GM18517 (cell line): ENCODE measurements at regions not wholly inside any gene's neighbourhood (a gene's known extent, or its start where the extent isn't known, plus 50 kb on each side); places are given as distances from the start of the nearest gene placed in this dataset.

ENCODE experiments used
- ATAC-seq: cut with Tn5 transposase; IDR thresholded peaks from one replicate; pipeline ENCODE4 v1.9.1; 2021; ENCODE audit warnings: mild to moderate bottlenecking, moderate library complexity; ENCODE audit not compliant: unreplicated experiment

DNA sequence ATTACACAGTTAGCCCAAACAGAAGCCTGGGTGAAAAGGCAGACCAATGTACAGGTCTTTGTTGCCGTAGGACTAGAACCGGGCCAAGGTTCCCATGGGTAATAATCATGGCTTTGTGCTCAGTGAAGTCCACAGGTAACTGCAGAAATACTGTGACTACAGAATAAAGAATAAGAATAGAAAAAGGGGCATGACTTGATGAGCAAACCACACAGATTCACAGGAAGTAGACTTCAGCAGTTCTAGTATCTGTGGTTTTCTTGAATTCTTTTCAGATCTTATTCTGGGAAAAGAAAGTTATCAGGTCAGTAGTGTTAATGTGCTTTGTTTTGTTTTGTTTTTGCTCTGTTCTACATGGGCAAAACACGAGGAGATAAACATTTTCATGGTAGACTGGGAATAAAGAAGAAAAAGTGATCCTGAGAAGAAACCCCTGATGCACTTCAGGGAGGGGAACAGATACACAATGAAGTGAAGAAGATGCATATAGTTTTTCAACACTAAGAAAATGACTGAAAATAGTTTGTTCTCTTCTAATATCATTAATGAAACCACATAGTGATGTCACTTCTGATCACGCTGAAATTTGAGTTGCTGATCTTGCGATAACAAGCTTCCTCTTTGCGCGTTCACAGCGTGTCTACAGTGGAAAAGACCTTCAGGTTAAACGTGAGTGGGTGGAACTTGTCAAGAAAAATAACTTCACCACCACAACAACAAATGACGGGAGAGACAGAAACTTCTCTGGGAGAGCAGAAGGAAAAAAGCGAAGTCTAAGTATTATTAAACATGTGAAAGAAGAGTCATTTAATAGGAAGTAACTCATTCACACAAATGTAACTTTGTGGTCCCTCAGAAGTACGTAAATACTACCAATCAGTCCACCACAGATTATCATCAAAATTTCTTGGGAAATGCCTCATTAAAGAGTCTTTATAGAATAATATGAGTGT, 315.8 kb upstream of the SATB1 start:
- ATAC-seq, result peak; percentile 96

DNA sequence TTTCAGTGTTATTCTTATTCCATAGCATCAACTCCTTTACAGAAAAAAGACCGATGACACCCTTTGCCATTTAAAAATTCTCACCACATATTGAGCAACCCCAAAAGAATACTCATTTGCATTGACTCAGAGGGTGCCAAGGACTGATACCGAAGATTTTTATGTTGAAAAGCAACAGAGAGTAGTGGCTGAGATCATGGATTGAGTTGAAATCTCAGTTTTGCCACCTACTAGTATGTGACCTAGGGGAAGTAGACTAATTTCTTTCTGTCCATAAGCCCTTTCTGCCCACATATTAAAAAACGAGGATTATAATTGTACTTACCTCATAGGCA, 313.9 kb upstream of the SATB1 start:
- no peak for ATAC-seq

DNA sequence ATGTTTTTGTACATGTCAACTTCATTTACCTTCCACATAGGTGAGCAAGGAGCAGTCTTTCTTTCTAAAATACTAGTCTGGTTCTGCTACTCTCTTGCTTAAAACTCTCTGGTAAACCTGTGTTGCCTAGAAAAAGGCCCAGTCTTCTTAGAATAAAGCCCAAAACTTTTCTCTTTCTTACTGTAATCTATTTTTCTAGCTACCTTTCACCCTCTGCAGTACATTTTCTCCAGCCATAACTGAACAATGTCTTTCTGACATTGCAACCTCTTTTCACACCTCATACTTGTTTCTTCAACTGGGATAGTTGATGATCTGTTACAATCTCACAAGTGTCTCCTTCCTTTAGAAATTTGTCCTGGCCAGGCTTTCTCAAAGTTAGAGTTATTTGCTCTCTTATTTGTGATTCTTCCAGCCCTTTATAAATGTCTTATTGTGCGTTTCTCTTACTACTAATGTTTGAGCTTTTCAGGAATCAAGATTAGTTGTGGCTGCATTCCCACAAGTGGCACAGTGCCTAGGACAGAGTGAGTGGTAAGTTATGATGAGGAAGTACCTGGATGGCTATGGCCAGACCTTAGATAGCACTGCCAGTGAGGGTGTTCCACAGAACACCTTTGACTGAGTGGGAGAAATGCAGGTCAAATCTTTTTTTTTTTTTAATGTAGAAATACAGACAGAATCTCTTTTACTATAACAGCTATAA, 313.4 kb upstream of the SATB1 start:
- no peak for ATAC-seq

DNA sequence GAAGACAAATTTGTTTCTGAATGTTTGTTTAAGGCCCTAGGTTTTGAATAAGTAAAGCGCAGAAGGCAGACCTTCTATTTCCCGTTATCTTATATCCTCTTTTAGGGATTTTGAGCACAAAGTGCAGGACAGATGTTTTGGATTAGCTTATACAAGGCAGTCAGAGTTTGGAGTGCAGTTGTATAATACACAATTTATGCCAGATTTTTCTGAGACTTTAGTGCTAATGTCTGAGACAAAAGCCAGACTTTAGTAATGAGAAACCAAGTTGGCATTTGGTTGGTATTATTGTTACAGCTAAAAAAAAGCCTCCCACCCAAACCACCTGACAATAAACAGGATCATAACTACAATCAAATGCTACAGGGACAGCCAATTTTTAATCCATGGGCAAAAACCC, 309.9 kb upstream of the SATB1 start:
- no peak for ATAC-seq

DNA sequence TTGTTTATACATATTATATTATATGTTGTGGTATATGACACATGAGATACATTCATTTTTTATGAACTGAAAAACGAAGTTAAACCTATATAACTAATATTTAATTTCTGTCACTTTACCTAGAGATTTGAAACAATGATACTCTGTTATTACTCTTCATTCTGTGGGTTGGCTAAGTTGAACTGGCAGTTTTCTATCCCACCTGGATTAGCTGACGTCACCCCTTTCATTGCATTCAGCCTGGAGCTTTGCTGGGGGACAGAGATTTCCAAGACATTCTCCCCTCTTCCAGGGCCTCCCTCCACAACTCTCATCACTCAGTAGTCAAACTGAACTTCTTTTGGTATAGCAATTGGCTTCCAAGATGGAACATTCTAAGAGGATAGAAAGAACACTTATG, 309.2 kb upstream of the SATB1 start:
- ATAC-seq, result no peak

DNA sequence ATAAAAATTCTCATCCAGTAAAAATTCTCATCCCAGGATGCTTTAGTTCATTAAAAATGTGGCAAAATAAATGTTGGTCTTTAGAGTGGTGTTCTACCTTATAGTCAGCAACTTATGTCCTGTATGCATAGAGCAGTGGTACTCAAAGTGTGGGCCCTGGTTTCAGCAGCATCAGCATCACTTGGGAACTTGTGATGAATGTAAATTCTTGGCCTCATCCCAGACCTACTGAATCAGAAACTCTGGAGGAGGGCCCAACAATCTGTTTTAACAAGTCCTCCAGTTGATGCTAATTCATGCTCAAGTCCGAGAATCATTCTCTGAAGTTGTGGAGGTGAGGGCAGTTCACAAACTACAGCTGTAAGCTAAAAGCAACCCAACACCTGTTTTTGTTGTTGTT, 307.3 kb upstream of the SATB1 start:
- ATAC-seq, result no peak

DNA sequence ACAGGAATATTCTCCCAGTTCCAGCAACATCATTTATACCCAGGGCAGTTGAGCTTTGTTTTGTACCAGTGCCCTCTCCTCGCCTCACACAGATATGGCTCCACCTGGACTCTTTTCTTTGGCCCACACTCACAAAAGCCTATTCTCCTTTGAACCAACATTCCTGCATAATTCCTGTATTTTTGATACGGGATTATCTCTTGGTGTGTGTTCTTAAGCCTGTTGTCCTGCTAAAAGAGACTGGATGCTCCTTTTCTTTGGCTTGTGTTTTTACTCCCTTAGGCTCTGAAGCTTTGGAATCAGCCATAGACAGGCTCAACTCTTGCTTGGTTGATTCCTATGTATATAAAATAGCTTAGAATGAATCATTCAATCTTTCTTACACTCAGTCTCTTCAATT, 305.4 kb upstream of the SATB1 start:
- no peak for ATAC-seq

DNA sequence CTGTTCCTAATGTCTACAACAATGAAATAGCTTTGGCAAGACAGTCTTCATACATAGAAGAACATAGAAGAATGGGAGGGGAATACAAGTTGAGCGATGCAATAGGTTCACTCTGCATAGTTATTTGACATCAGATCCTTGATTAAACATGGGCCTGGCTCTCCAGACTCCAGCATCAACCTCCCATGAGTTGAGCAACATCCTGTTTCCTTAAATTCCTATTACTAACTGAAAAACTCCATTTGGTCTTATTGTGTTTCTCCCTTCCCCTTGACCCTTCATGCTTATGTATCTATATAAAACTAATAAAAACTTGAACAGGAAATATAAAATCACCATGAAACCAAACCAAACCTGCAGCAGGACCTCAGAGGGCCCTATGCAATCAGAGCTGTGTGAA, 304.5 kb upstream of the SATB1 start:
- no peak for ATAC-seq

DNA sequence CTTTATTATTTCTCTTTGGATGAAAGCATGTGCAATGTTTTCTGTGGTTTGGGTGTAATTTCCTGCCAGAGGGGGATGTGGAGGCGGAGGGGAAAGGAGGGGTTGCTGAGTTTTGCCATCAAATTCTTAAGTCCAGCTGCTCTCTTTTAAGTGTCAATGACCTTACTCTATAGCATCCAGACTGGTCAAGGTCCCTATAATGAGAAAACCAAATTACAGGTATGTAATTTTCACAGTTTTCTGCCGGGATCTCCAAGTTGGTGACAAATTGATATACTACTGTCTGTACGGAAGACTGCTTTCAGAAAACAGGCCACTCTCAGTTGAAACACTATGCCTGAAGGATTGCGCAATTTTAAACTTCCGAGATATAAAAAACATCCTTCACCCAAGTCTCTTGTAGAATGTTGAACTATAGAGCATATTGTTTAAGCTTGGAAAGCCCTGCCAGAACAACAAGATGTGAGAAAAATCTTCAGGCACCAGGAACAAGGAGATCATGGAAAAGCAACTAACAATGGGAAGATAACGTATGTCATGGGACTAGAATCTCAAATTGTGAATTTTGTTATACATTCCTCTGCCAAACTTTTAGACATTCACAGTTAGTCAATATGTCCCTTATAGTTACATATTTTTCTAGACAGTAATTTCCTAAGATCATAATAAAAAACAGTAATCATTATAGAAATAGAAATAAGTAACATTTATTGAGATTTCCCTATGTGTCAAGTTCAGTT, 300.7 kb upstream of the SATB1 start:
- ATAC-seq, result no peak

DNA sequence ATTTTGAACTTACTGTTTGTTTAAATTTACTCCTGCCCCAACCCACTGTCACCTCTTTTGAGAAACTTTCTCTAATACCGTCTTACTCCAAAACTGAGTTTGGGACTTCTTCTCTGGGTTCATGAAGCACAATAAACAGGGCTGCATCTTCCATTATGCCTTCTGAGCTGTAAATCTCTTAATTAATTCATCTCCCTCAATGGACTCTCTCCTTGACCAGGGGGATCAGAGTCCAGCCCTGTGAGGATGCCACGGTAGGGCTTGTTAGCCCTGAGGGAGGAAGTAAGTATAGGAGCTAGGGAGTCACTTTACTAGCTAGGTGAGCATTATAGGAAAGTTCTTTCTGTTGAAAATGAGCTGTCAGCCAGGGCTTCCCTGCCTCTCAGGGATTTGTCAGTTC, 299.3 kb upstream of the SATB1 start:
- ATAC-seq, result no peak

DNA sequence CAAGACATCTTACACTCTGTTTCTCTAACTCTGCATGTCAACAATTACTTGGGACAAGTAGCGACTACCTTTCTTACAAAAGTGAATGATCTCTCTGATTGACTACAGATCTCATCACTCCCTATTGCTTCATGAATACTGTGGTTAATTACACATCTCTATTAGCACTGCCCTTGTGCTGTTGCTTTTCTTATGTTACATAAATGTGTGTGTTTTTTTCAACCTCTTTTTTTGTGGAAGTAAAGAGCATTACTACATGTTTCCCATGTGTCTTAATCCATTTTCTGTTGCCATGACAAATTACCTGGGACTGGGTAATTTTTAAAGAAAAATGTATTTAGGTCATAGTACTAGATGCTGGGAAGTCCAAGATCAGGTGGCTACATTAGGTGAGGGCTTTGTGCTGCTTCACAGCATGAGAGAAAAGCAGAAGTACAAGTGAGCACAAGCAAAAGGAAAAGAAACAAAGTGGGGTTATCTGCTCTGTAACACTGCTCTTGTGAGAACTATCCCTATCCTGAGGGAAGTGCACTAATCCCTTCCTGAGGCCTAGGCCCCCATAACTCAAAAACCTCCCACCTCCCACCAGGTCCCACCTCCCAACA, 298.2 kb upstream of the SATB1 start:
- ATAC-seq, result no peak

DNA sequence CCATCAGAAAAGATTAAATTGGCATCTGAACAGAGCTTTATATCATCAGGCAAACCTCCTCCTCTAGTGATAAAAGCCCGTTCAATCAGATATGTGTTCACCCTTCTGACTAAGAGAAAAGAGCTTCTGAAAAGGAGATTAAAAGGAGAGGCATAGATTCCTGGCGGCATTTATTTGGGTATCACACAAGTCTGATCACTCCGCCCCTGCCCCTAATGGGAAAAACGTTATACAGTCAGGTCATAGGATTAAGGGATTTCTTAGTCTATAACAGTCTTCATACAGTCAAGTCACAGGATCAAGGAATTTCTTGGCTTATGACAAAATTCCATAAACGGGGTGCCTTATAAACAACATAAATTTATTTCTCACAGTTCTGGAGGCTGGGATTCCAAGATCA, 295.4 kb upstream of the SATB1 start:
- ATAC-seq, result no peak

DNA sequence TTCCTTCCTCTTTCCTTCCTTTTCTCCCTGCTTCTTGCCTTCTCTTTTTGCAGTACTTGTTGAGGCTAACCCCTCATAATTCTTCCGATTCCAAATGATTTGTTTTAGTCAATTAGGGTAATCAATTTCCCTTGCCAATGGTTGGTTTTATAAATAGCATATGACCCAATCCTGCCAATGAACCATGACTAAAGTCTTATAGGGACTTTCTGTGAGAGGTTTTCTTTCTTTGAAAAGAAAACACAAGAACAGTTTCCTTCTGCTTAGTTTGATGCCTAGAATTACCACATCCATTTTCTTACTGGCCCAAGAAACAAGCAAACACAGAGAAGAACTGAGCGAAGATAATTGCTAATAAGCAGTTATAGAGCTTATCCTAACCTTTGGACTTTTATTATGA, 292.5 kb upstream of the SATB1 start:
- ATAC-seq, result no peak

DNA sequence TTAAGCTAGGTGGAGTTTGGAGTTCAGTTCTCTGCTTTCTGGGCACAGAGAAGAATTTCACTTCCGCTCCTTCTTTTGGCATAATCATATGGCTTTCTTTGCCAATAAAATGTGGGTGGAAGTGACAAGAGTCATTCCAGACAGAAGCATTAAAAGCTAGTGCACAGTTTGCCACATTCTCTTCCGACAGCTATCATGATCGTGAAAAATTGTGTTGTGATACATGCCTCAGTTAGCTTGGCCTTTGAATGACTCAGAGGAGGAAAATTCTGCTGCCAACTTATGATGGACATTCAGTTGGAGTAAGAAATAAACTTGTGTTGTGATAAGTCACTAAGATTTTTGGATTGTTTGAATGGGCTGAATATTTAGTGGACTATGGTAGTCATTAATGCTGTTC, 291.7 kb upstream of the SATB1 start:
- no peak for ATAC-seq

DNA sequence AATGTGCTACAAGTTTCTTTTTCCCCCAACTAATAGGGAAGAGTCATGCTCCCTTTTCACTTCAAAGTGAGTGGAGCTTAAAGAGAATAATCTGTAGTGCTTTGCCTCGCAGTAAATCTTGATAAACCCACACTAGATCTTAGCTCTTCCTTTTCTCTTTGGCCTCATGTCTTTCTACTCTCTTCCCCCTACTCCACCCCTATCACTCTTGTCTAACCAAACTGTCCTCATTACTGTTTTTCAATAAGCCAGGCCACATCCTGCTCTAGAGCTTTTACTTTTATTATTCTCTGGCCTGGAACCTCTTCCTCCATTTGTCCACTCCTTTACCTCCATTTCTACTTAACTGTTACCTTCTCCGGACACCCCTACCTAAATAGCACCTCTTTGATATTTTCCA, 291.0 kb upstream of the SATB1 start:
- no peak for ATAC-seq

DNA sequence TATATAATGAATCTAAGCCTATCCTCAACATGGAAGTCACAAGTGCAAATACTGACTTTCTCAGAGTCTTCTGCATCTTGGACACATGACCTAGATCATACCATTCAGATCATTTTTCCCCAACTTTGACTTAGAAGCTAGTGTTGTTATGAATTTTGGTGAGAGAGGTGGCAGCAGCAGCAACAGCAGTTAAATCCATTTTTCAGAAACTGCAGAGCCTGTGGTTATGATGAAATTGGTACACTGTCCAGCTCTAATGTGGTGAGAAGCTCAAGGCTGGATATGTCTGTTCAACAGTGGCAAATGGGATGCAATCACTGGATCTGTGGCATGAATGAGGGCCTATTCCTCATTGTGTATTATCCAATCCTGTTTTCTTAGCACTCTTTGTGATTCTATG, 290.1 kb upstream of the SATB1 start:
- ATAC-seq, result no peak

DNA sequence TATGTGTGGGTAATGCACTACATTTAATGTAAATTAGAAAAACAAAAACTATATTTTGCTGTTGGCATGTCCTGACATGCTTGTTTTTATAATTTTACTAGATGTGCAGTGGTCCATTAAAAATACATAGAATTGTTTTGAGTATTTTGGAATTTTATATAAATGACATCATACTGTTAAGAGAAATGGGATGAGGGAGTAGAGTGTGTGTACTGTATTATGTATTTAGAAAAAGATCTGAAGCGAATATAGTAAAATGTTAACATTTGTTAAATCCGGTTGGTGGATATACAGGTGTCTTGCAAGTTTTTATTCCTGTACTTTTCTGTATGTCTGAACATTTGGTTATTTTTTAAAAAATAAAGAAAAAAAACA, 288.4 kb upstream of the SATB1 start:
- no peak for ATAC-seq

DNA sequence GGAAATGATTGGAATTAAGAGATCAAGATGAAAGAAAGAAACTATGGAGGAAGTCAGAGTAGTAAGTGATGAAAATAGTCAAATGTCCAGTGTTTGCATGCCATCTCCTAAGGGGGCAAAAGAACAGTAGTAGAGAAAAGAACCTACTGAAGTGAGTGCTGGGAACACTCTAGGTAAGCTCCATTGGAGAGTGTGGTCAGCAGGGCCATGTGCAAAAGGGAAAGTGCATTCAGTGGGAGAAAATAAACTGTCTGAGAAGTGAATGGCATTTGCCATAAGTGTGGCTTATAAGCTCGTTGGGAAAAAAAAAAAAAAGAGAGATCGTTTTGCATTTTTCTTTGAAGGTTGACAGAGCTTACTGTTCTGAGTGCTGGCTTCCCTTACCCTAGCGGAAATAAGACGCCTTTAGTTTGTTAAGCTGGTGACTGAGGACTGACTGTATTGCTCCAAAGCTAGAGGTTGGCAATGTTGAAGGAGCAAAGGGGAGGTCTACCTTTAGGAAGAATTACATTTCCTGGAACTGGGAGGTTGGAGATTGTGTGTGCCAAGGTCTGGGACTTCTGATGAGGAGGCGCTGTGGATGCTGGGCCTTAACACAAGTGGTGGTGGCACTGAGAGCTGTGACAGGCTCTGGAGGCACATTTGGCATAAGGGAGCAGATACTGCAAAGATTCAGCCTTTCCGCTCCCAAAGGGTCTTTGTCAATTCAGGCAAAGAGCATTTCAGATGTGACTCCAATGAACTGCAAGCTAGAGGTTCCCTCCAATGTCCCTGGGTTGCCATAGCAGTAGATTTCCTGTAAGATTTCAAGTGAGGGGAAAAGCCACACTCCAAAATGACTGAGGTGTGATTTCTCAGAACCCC, 287.8 kb upstream of the SATB1 start:
- ATAC-seq, result no peak

DNA sequence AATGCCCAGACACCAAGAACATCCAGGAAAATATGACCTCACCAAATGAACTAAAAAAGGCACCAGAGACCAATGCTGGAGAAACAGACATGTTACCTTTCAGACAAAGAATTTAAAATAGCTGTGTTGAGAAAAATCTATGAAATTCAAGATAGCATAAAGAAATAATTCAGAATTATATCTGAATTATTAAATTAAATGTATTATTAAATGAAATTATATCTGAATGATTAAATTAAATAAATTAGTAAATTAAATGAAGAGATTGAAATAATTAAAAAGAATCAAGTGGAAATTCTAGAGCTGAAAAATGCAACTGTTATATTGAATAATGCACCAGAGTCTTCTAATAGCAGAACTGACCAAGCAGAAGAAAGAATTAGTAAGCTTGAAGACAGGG, 279.2 kb upstream of the SATB1 start:
- ATAC-seq, result no peak

DNA sequence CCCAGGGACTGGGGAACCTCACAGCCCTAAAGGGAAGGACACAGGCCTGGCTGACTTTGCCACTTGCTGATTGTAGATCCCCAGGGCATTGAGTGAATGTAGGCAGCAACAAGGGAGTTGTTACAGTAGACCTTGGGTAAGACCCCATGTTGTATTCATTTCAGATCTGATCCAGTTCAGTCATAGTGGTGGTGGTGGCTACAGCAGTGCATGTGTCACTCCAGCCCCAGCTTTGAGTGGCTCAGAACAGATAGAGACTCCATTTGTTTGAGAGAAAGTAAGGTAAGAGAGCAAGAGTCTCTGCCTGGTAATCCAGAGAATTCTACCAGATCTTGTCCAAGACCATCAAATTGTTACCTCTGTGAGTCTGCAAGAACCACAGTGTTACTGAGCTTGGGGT, 278.7 kb upstream of the SATB1 start:
- no peak for ATAC-seq
